M059J (cell line): ENCODE measurements at regions not wholly inside any gene's neighbourhood (a gene's known extent, or its start where the extent isn't known, plus 50 kb on each side); places are given as distances from the start of the nearest gene placed in this dataset.

Source experiments
- DNase-seq: peaks from one replicate; pipeline ENCODE4 v3.0.0-alpha.2; 2012; ENCODE audit warnings: low read depth

- no peak for DNase-seq
Measured at GRCh38 chr12:107525063-107525718, 160.4 kb upstream of the PWP1 start.

- DNase-seq = no peak
Measured at GRCh38 chr12:107525719-107526554, 159.7 kb upstream of the PWP1 start.

GRCh38 chr12:107526555-107527180, 158.9 kb upstream of the PWP1 start:
- no peak for DNase-seq

- DNase-seq = no peak
Measured at GRCh38 chr12:107528731-107529365, 156.8 kb upstream of the PWP1 start.

- no peak for DNase-seq
Measured at GRCh38 chr12:107529991-107530390, 155.6 kb upstream of the PWP1 start.

- DNase-seq = no peak
Measured at GRCh38 chr12:107530701-107531100, 154.9 kb upstream of the PWP1 start.

- no peak for DNase-seq
Measured at GRCh38 chr12:107533218-107533617, 152.4 kb upstream of the PWP1 start.

GRCh38 chr12:107536613-107537012, 149.0 kb upstream of the PWP1 start:
- peak; percentile 11 for DNase-seq

GRCh38 chr12:107537464-107538119, 148.0 kb upstream of the PWP1 start:
- peak; percentile 15 for DNase-seq

GRCh38 chr12:107539196-107539939, 146.2 kb upstream of the PWP1 start:
- DNase-seq = no peak

- no peak for DNase-seq
Measured at GRCh38 chr12:107541001-107541705, 144.4 kb upstream of the PWP1 start.

- no peak for DNase-seq
Measured at GRCh38 chr12:107543416-107543815, 142.2 kb upstream of the PWP1 start.

- no peak for DNase-seq
Measured at GRCh38 chr12:107543841-107544240, 141.8 kb upstream of the PWP1 start.

- no peak for DNase-seq
Measured at GRCh38 chr12:107544937-107545336, 140.7 kb upstream of the PWP1 start.

- DNase-seq = no peak
Measured at GRCh38 chr12:107545737-107546353, 139.8 kb upstream of the PWP1 start.

- no peak for DNase-seq
Measured at GRCh38 chr12:107547389-107547788, 138.2 kb upstream of the PWP1 start.

GRCh38 chr12:107549651-107550480, 135.7 kb upstream of the PWP1 start:
- DNase-seq = no peak

- no peak for DNase-seq
Measured at GRCh38 chr12:107551434-107551833, 134.2 kb upstream of the PWP1 start.

- DNase-seq = no peak
Measured at GRCh38 chr12:107552263-107552662, 133.3 kb upstream of the PWP1 start.
